DOHH2 (cell line): ENCODE measurements at regions not wholly inside any gene's neighbourhood (a gene's known extent, or its start where the extent isn't known, plus 50 kb on each side); places are given as distances from the start of the nearest gene placed in this dataset.

Source experiments
- H3F3A ChIP-seq: fragments of 200-600 bp; sonication (generic), shearing (Covaris generic); 2 replicates; pipeline ENCODE4 v1.6.0; 2016; ENCODE audit warnings: antibody characterized with exemption, mild to moderate bottlenecking; ENCODE audit not compliant: control insufficient read depth, insufficient read depth
- H3K27ac ChIP-seq: fragments of 200-600 bp; sonication (generic); 2 replicates; pipeline ENCODE4 v1.5.1; 2014; ENCODE audit warnings: low read depth, mild to moderate bottlenecking, low read length, moderate library complexity
- H3K27me3 ChIP-seq: fragments of 200-600 bp; sonication (generic); 2 replicates; pipeline ENCODE4 v1.6.1; 2014; ENCODE audit warnings: mild to moderate bottlenecking, low read length, mixed read lengths; ENCODE audit not compliant: control insufficient read depth
- H3K36me3 ChIP-seq: fragments of 200-600 bp; sonication (generic); 2 replicates; pipeline ENCODE4 v1.6.1; 2014; ENCODE audit warnings: mild to moderate bottlenecking, low read length, moderate library complexity, mixed read lengths; ENCODE audit not compliant: control insufficient read depth
- H3K4me1 ChIP-seq: fragments of 200-600 bp; sonication (generic); 2 replicates; pipeline ENCODE4 v1.6.1; 2014; ENCODE audit warnings: mild to moderate bottlenecking, low read length, mixed read lengths; ENCODE audit not compliant: control insufficient read depth
- H3K4me2 ChIP-seq: fragments of 200-600 bp; sonication (generic); 2 replicates; pipeline ENCODE4 v1.6.0; 2014; ENCODE audit warnings: mild to moderate bottlenecking, low read length, moderate library complexity
- H3K4me3 ChIP-seq: fragments of 200-600 bp; sonication (generic); 2 replicates; pipeline ENCODE4 v1.5.1; 2014; ENCODE audit warnings: mild to moderate bottlenecking, low read length, mixed read lengths
- H3K79me2 ChIP-seq: fragments of 200-600 bp; sonication (generic); 2 replicates; pipeline ENCODE4 v1.6.1; 2014; ENCODE audit warnings: mild to moderate bottlenecking, low read length, mixed read lengths; ENCODE audit not compliant: control insufficient read depth
- H3K9me2 ChIP-seq: fragments of 200-600 bp; sonication (generic); replicated peaks from 2 replicates; pipeline ENCODE4 v1.6.1; 2014; ENCODE audit warnings: mild to moderate bottlenecking, low read length, mixed read lengths; ENCODE audit not compliant: control insufficient read depth
- H3K9me3 ChIP-seq: fragments of 200-600 bp; sonication (generic); 2 replicates; pipeline ENCODE4 v1.6.1; 2014; ENCODE audit warnings: antibody characterized with exemption, low read length, mixed read lengths; ENCODE audit not compliant: control insufficient read depth, insufficient read depth
- H4K20me1 ChIP-seq: fragments of 200-600 bp; sonication (generic); 2 replicates; pipeline ENCODE4 v1.6.0; 2014; ENCODE audit warnings: low read depth, mild to moderate bottlenecking, antibody characterized with exemption, low read length, moderate library complexity; ENCODE audit not compliant: control insufficient read depth, insufficient read depth
- EZH2phosphoT487 ChIP-seq: fragments of 200-600 bp; sonication (generic); IDR thresholded peaks from 2 replicates; pipeline ENCODE4 v1.6.1; 2017; ENCODE audit warnings: borderline replicate concordance, mild to moderate bottlenecking, antibody characterized with exemption, low read length, moderate library complexity, mixed read lengths
- TF ChIP-seq, protein P1 (sequence below): fragments of 200-600 bp; sonication (generic); IDR thresholded peaks from one replicate; pipeline ENCODE4 v1.5.1; 2014; ENCODE audit warnings: antibody characterized with exemption, mild to moderate bottlenecking, low read depth, low read length; ENCODE audit not compliant: poor library complexity, severe bottlenecking

GRCh38 chr17:69712801-69713311, 298.4 kb downstream of the MAP2K6 start:
- Histone ChIP-seq H3K4me1 (no peaks in the 10 kb centered on the region), H4K20me1 (no peaks in the 10 kb centered on the region), H3K27me3 (no peaks in the 10 kb centered on the region), H3K9me3 (no peaks in the 10 kb centered on the region), H3K9me2 (no peaks in the 10 kb centered on the region), H3F3A (no peaks in the 10 kb centered on the region), H3K79me2 (no peaks in the 10 kb centered on the region), H3K36me3 (no peaks in the 10 kb centered on the region), H3K27ac (no peak overlapping the region), H3K4me3 (no peak overlapping the region), H3K4me2 (no peak overlapping the region)
- TF ChIP-seq EZH2phosphoT487, result no peak
- TF ChIP-seq, protein P1, sequence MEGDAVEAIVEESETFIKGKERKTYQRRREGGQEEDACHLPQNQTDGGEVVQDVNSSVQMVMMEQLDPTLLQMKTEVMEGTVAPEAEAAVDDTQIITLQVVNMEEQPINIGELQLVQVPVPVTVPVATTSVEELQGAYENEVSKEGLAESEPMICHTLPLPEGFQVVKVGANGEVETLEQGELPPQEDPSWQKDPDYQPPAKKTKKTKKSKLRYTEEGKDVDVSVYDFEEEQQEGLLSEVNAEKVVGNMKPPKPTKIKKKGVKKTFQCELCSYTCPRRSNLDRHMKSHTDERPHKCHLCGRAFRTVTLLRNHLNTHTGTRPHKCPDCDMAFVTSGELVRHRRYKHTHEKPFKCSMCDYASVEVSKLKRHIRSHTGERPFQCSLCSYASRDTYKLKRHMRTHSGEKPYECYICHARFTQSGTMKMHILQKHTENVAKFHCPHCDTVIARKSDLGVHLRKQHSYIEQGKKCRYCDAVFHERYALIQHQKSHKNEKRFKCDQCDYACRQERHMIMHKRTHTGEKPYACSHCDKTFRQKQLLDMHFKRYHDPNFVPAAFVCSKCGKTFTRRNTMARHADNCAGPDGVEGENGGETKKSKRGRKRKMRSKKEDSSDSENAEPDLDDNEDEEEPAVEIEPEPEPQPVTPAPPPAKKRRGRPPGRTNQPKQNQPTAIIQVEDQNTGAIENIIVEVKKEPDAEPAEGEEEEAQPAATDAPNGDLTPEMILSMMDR, result no peak

DNA sequence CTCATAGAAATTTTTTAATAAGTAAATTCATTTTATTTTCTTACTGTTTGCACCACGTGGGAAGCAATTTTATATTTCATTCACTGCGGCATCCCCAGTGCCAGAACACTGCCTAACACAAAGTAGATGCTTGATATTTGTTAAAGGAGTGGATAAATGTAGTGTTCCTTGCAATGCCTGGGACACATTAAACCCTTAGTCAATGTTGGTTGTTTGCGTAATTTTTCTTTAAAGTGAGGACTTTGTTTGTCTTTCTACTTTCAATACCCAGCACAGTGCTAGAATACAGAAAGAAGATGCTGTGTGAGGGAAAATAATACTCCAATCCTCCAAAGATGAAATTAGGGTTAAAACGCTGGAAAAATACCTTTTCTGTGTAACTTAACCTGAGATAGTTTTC, 299.3 kb downstream of the MAP2K6 start:
- Histone ChIP-seq H3K9me3 (no peaks in the 10 kb centered on the region), H3K4me2 (no peak overlapping the region), H3K4me1 (no peaks in the 10 kb centered on the region), H3K9me2 (no peaks in the 10 kb centered on the region), H3K36me3 (no peaks in the 10 kb centered on the region), H3K4me3 (no peak overlapping the region), H4K20me1 (no peaks in the 10 kb centered on the region), H3F3A (no peaks in the 10 kb centered on the region), H3K79me2 (no peaks in the 10 kb centered on the region), H3K27me3 (no peaks in the 10 kb centered on the region), H3K27ac (no peak overlapping the region)
- TF ChIP-seq EZH2phosphoT487, result no peak
- TF ChIP-seq, protein P1, result no peak

- H3K79me2 ChIP-seq, result no peaks in the 10 kb centered on the region
- H3K36me3 ChIP-seq, result no peaks in the 10 kb centered on the region
- no peak overlapping the region for H3K27ac ChIP-seq
- no peaks in the 10 kb centered on the region for H3F3A ChIP-seq
- H3K9me2 ChIP-seq, result no peaks in the 10 kb centered on the region
- H3K27me3 ChIP-seq, result no peaks in the 10 kb centered on the region
- TF ChIP-seq EZH2phosphoT487, result no peak
- TF ChIP-seq, protein P1, result no peak
- H3K4me1 ChIP-seq, result no peaks in the 10 kb centered on the region
- no peaks in the 10 kb centered on the region for H4K20me1 ChIP-seq
- H3K4me2 ChIP-seq, result no peak overlapping the region
- H3K9me3 ChIP-seq, result no peaks in the 10 kb centered on the region
- no peak overlapping the region for H3K4me3 ChIP-seq
Measured at GRCh38 chr17:69714669-69715068, 300.2 kb downstream of the MAP2K6 start.

GRCh38 chr17:69715656-69716055, 301.2 kb downstream of the MAP2K6 start:
- Histone ChIP-seq H3K27ac (no peak overlapping the region), H3K4me1 (no peaks in the 10 kb centered on the region), H3K36me3 (no peaks in the 10 kb centered on the region)

More at GRCh38 chr17:69715656-69716055, 301.2 kb downstream of the MAP2K6 start:
- Histone ChIP-seq H3F3A (no peaks in the 10 kb centered on the region), H3K27me3 (no peaks in the 10 kb centered on the region), H3K4me3 (no peak overlapping the region), H3K79me2 (no peaks in the 10 kb centered on the region), H3K9me2 (no peaks in the 10 kb centered on the region), H3K9me3 (no peaks in the 10 kb centered on the region), H3K4me2 (no peak overlapping the region), H4K20me1 (no peaks in the 10 kb centered on the region)
- TF ChIP-seq EZH2phosphoT487, result no peak
- TF ChIP-seq, protein P1, result no peak
